ENCODE measurements at regions not wholly inside any gene's neighbourhood (a gene's known extent, or its start where the extent isn't known, plus 50 kb on each side); places are given as distances from the start of the nearest gene placed in this dataset.

DNA sequence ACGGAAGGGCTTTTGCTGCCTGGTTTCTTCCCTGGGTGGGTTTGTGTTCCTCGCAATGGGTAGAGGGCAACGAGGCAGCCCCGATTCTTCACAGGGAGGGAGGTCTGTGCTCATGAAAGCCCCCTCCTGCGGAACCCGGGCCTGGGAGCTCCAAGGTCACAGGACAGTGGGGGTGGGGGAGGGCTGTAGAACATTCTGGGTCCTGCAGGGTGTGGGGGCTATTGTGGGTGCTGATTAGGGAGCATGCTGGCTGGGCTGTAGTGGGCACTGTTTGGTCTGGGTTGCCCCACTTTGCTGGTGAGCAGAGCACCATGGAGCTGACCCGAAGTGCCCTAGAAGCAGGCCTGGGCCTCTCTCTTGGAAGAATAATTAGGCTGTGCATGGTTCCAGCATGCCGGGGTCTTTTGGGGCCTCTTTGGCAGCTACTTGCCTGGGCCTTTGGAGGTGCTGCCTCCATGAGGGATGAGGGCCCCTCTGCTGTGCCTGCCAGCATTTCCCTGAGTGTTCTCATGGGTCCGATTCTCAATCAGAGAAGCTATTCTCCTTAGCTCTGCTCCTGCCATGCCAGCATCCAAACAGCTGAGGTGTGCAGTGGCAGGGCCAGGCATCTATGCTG, 232.2 kb upstream of the HS6ST1 start:
- WGBS, 3 donors = 89 to 94% (median 90%) methylated on average over 9 of the region's 9 CpGs
- no peaks in the 10 kb centered on the region for H3K9me3 ChIP-seq

DNA sequence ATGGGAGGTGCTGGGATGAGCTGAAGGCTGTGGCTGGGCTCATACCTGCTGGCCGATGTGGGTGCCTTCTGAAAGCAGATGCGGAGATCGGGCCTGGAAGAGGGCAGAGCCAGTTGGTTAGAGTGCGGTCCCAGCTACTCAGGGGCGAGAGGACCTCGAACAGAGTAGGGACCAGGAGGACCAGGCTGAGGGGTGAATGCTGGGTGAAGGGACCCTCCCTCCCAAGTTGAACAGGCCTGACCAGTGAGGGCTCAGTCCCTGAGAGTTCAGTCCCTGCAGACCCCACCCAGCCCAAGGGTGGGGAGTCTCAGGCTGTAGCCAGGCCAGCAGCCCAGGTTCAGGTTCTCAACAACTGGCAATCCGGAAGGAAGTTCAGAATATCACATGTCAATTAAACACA, 232.8 kb upstream of the HS6ST1 start:
- no peaks in the 10 kb centered on the region for H3K9me3 ChIP-seq
- DNase-seq = no peak
- no peak for ATAC-seq
- 93 to 96% (median 95%) methylated on average over 7 of the region's 7 CpGs for WGBS, 3 donors
- TF ChIP-seq, protein P1, sequence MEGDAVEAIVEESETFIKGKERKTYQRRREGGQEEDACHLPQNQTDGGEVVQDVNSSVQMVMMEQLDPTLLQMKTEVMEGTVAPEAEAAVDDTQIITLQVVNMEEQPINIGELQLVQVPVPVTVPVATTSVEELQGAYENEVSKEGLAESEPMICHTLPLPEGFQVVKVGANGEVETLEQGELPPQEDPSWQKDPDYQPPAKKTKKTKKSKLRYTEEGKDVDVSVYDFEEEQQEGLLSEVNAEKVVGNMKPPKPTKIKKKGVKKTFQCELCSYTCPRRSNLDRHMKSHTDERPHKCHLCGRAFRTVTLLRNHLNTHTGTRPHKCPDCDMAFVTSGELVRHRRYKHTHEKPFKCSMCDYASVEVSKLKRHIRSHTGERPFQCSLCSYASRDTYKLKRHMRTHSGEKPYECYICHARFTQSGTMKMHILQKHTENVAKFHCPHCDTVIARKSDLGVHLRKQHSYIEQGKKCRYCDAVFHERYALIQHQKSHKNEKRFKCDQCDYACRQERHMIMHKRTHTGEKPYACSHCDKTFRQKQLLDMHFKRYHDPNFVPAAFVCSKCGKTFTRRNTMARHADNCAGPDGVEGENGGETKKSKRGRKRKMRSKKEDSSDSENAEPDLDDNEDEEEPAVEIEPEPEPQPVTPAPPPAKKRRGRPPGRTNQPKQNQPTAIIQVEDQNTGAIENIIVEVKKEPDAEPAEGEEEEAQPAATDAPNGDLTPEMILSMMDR (IDR thresholded peaks at IDR 0.05) = no peak
- no peaks in the 10 kb centered on the region for H3K27me3 ChIP-seq (ENCODE audit: insufficient read depth in 3 of 3, low read length in 2 of 3)
- no peaks in the 10 kb centered on the region for H3K4me1 ChIP-seq
- H3K36me3 ChIP-seq (ENCODE audit: insufficient read depth in 1 of 2, low read depth in 1 of 2) = no peaks in the 10 kb centered on the region
- no peak overlapping the region for H3K4me3 ChIP-seq
- intact Hi-C loops (cut with DNase I) = no loop called here
- no peak overlapping the region for H3K27ac ChIP-seq

More for the DNA sequence above, 232.2 kb upstream of the HS6ST1 start:
- intact Hi-C loops (cut with DNase I) = no loop called here
- DNase-seq (no peak), ATAC-seq (no peak)
- TF ChIP-seq, protein P1 (IDR thresholded peaks at IDR 0.05) = no peak
- Histone ChIP-seq H3K27me3 (ENCODE audit: insufficient read depth in 3 of 3, low read length in 2 of 3) (no peaks in the 10 kb centered on the region), H3K27ac (no peak overlapping the region), H3K4me3 (no peak overlapping the region), H3K36me3 (ENCODE audit: insufficient read depth in 1 of 2, low read depth in 1 of 2) (no peaks in the 10 kb centered on the region), H3K4me1 (no peaks in the 10 kb centered on the region)

DNA sequence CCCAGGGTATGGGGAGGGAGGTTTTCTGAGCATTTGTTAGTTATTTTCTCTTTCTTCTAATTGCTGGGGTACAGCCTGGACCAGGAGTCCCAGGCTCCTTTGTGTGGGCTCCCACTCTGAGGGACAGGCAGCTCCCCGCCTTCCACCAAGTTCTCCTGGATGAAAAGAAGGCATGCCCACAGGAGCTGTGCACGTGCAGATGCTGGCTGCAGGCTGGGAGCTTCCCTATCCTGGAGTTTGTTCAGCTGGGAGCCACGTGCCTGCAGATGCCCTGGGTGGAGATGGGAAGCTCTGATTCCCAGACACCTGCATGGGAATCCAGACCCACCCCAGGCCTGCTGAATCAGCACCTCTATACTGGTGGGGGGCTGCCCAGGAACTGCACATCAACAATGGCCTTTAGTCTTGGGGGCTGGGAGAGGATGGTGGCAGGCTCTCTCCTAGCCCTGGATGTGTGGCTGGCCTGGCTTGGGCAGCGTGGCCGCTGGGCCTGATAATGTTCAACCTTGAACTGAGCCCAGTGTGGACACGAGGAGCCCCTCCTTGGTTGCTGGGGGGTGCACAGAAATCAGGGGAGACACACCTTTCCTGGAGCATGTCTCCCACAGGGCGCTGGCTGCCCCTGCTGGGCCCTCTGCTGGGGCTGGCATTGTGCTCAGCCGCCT, 233.6 kb upstream of the HS6ST1 start:
- Histone ChIP-seq H3K4me3 (no peak overlapping the region), H3K27ac (no peak overlapping the region), H3K27me3 (ENCODE audit: insufficient read depth in 3 of 3, low read length in 2 of 3) (no peaks in the 10 kb centered on the region), H3K9me3 (no peaks in the 10 kb centered on the region), H3K4me1 (no peaks in the 10 kb centered on the region), H3K36me3 (ENCODE audit: insufficient read depth in 1 of 2, low read depth in 1 of 2) (no peaks in the 10 kb centered on the region)
- intact Hi-C loops (cut with DNase I) = no loop called here
- ATAC-seq (no peak), DNase-seq (no peak)
- 82 to 88% (median 87%) methylated on average over 8 of the region's 8 CpGs for WGBS, 3 donors
- TF ChIP-seq, protein P1 (IDR thresholded peaks at IDR 0.05) = no peak

DNA sequence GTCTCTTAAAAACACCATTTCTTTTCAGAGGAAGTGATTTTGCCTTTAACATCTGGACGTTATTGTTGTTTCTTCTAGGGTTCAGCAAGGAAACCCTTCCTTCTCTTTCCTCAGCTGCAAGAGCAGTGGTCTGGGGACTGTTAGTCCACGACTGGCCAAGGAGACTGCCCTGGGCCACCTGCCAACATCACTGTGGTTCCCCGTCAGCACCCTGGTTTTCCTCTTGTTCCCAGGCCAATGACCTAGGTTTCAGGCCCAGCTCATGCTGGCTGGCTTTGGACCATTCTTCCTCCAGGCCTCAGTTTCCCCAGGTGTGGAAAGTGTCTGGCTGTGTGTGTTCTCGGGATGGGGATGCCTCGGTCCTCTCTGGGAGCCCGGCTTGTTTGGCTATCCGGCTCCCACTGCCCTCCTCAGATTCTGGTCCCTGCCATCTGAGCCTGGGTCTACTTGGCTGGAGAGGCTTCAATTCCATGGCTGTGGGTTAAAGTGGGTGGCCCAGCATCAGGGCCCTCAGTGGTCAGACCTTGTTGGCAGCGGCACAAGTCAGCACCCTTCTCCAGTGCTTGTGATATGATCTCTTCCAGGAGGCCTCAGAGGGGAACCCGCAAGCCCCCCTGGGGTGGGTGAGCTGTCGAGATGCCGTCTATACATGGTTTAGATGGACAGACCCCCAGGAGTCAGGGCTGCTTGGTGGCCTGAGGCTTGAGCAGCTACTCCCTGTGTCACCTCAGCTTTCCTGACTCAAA, 234.3 kb upstream of the HS6ST1 start:
- Histone ChIP-seq H3K27ac (no peak overlapping the region), H3K4me1 (no peaks in the 10 kb centered on the region), H3K4me3 (no peak overlapping the region), H3K27me3 (ENCODE audit: insufficient read depth in 3 of 3, low read length in 2 of 3) (no peaks in the 10 kb centered on the region), H3K9me3 (no peaks in the 10 kb centered on the region), H3K36me3 (ENCODE audit: insufficient read depth in 1 of 2, low read depth in 1 of 2) (no peaks in the 10 kb centered on the region)
- ATAC-seq = no peak
- TF ChIP-seq, protein P1 (IDR thresholded peaks at IDR 0.05) = no peak
- intact Hi-C loops (cut with DNase I) = no loop called here
- DNase-seq = no peak
- 82 to 89% (median 86%) methylated on average over 11 of the region's 11 CpGs for WGBS, 3 donors

Measured in psoas muscle (tissue), 7 donors.